ENCODE measurements at regions not wholly inside any gene's neighbourhood (a gene's known extent, or its start where the extent isn't known, plus 50 kb on each side); places are given as distances from the start of the nearest gene placed in this dataset.

GRCh38 chr7:118699222-118699621 lies 474.7 kb downstream of the ANKRD7 start:
- H3K27ac ChIP-seq (ENCODE audit: low read length) = no peak overlapping the region
- no peaks in the 10 kb centered on the region for H3K27me3 ChIP-seq (ENCODE audit: low read depth, low read length)
- no peaks in the 10 kb centered on the region for H3K9me3 ChIP-seq (ENCODE audit: control insufficient read depth in 1 of 2, low read length in 2 of 2)
- H3K4me3 ChIP-seq (ENCODE audit: low read depth in 1 of 2, low read length in 2 of 2) = no peak overlapping the region
- H3K4me1 ChIP-seq (ENCODE audit: control insufficient read depth in 1 of 2, insufficient read depth in 2 of 2, low read length in 2 of 2) = no peaks in the 10 kb centered on the region
- H3K36me3 ChIP-seq (ENCODE audit: control insufficient read depth in 1 of 2, insufficient read depth in 2 of 2, low read length in 2 of 2) = no peaks in the 10 kb centered on the region

- no peaks in the 10 kb centered on the region for H3K9me3 ChIP-seq (ENCODE audit: control insufficient read depth in 1 of 2, low read length in 2 of 2)
- H3K36me3 ChIP-seq (ENCODE audit: control insufficient read depth in 1 of 2, insufficient read depth in 2 of 2, low read length in 2 of 2) = no peaks in the 10 kb centered on the region
- H3K4me3 ChIP-seq (ENCODE audit: low read depth in 1 of 2, low read length in 2 of 2) = no peak overlapping the region
- H3K4me1 ChIP-seq (ENCODE audit: control insufficient read depth in 1 of 2, insufficient read depth in 2 of 2, low read length in 2 of 2) = no peaks in the 10 kb centered on the region
- no peaks in the 10 kb centered on the region for H3K27me3 ChIP-seq (ENCODE audit: low read depth, low read length)
- no peak overlapping the region for H3K27ac ChIP-seq (ENCODE audit: low read length)
These were observed 484.2 kb downstream of the ANKRD7 start for GRCh38 chr7:118708741-118709140.

- Histone ChIP-seq H3K4me1 (ENCODE audit: control insufficient read depth in 1 of 2, insufficient read depth in 2 of 2, low read length in 2 of 2) (no peaks in the 10 kb centered on the region), H3K36me3 (ENCODE audit: control insufficient read depth in 1 of 2, insufficient read depth in 2 of 2, low read length in 2 of 2) (no peaks in the 10 kb centered on the region), H3K4me3 (ENCODE audit: low read depth in 1 of 2, low read length in 2 of 2) (no peak overlapping the region), H3K27ac (ENCODE audit: low read length) (no peak overlapping the region), H3K9me3 (ENCODE audit: control insufficient read depth in 1 of 2, low read length in 2 of 2) (no peaks in the 10 kb centered on the region), H3K27me3 (ENCODE audit: low read depth, low read length) (no peaks in the 10 kb centered on the region)
These were observed 487.2 kb downstream of the ANKRD7 start for GRCh38 chr7:118711688-118712087.

- H3K27me3 ChIP-seq (ENCODE audit: low read depth, low read length) = no peaks in the 10 kb centered on the region
- H3K36me3 ChIP-seq (ENCODE audit: control insufficient read depth in 1 of 2, insufficient read depth in 2 of 2, low read length in 2 of 2) = no peaks in the 10 kb centered on the region
- H3K4me1 ChIP-seq (ENCODE audit: control insufficient read depth in 1 of 2, insufficient read depth in 2 of 2, low read length in 2 of 2) = no peaks in the 10 kb centered on the region
- H3K4me3 ChIP-seq (ENCODE audit: low read depth in 1 of 2, low read length in 2 of 2) = no peak overlapping the region
- H3K9me3 ChIP-seq (ENCODE audit: control insufficient read depth in 1 of 2, low read length in 2 of 2) = no peaks in the 10 kb centered on the region
- no peak overlapping the region for H3K27ac ChIP-seq (ENCODE audit: low read length)
These were observed 488.5 kb downstream of the ANKRD7 start for GRCh38 chr7:118713039-118713438.

GRCh38 chr7:118720632-118721031 lies 496.1 kb downstream of the ANKRD7 start:
- Histone ChIP-seq H3K4me1 (ENCODE audit: control insufficient read depth in 1 of 2, insufficient read depth in 2 of 2, low read length in 2 of 2) (no peaks in the 10 kb centered on the region), H3K27me3 (ENCODE audit: low read depth, low read length) (no peaks in the 10 kb centered on the region), H3K4me3 (ENCODE audit: low read depth in 1 of 2, low read length in 2 of 2) (no peak overlapping the region), H3K36me3 (ENCODE audit: control insufficient read depth in 1 of 2, insufficient read depth in 2 of 2, low read length in 2 of 2) (no peaks in the 10 kb centered on the region), H3K27ac (ENCODE audit: low read length) (no peak overlapping the region), H3K9me3 (ENCODE audit: control insufficient read depth in 1 of 2, low read length in 2 of 2) (no peaks in the 10 kb centered on the region)

- H3K4me3 ChIP-seq (ENCODE audit: low read depth in 1 of 2, low read length in 2 of 2) = no peak overlapping the region
- H3K9me3 ChIP-seq (ENCODE audit: control insufficient read depth in 1 of 2, low read length in 2 of 2) = no peaks in the 10 kb centered on the region
- H3K36me3 ChIP-seq (ENCODE audit: control insufficient read depth in 1 of 2, insufficient read depth in 2 of 2, low read length in 2 of 2) = no peaks in the 10 kb centered on the region
- H3K27ac ChIP-seq (ENCODE audit: low read length) = no peak overlapping the region
- no peaks in the 10 kb centered on the region for H3K27me3 ChIP-seq (ENCODE audit: low read depth, low read length)
- no peaks in the 10 kb centered on the region for H3K4me1 ChIP-seq (ENCODE audit: control insufficient read depth in 1 of 2, insufficient read depth in 2 of 2, low read length in 2 of 2)
These were observed 507.4 kb downstream of the ANKRD7 start for GRCh38 chr7:118731854-118732253.

GRCh38 chr7:118734541-118734940 lies 510.0 kb downstream of the ANKRD7 start:
- H3K4me3 ChIP-seq (ENCODE audit: low read depth in 1 of 2, low read length in 2 of 2) = no peak overlapping the region
- no peaks in the 10 kb centered on the region for H3K9me3 ChIP-seq (ENCODE audit: control insufficient read depth in 1 of 2, low read length in 2 of 2)
- no peaks in the 10 kb centered on the region for H3K36me3 ChIP-seq (ENCODE audit: control insufficient read depth in 1 of 2, insufficient read depth in 2 of 2, low read length in 2 of 2)
- H3K27me3 ChIP-seq (ENCODE audit: low read depth, low read length) = no peaks in the 10 kb centered on the region
- H3K27ac ChIP-seq (ENCODE audit: low read length) = no peak overlapping the region
- no peaks in the 10 kb centered on the region for H3K4me1 ChIP-seq (ENCODE audit: control insufficient read depth in 1 of 2, insufficient read depth in 2 of 2, low read length in 2 of 2)

GRCh38 chr7:118735441-118735840 lies 510.9 kb downstream of the ANKRD7 start:
- Histone ChIP-seq H3K9me3 (ENCODE audit: control insufficient read depth in 1 of 2, low read length in 2 of 2) (no peaks in the 10 kb centered on the region), H3K27me3 (ENCODE audit: low read depth, low read length) (no peaks in the 10 kb centered on the region), H3K27ac (ENCODE audit: low read length) (no peak overlapping the region), H3K36me3 (ENCODE audit: control insufficient read depth in 1 of 2, insufficient read depth in 2 of 2, low read length in 2 of 2) (no peaks in the 10 kb centered on the region), H3K4me1 (ENCODE audit: control insufficient read depth in 1 of 2, insufficient read depth in 2 of 2, low read length in 2 of 2) (no peaks in the 10 kb centered on the region), H3K4me3 (ENCODE audit: low read depth in 1 of 2, low read length in 2 of 2) (no peak overlapping the region)

- Histone ChIP-seq H3K4me3 (ENCODE audit: low read depth in 1 of 2, low read length in 2 of 2) (no peak overlapping the region), H3K27ac (ENCODE audit: low read length) (no peak overlapping the region), H3K9me3 (ENCODE audit: control insufficient read depth in 1 of 2, low read length in 2 of 2) (no peaks in the 10 kb centered on the region), H3K27me3 (ENCODE audit: low read depth, low read length) (no peaks in the 10 kb centered on the region), H3K36me3 (ENCODE audit: control insufficient read depth in 1 of 2, insufficient read depth in 2 of 2, low read length in 2 of 2) (no peaks in the 10 kb centered on the region), H3K4me1 (ENCODE audit: control insufficient read depth in 1 of 2, insufficient read depth in 2 of 2, low read length in 2 of 2) (no peaks in the 10 kb centered on the region)
These were observed 513.4 kb downstream of the ANKRD7 start for GRCh38 chr7:118737935-118738334.

- Histone ChIP-seq H3K4me3 (ENCODE audit: low read depth in 1 of 2, low read length in 2 of 2) (no peak overlapping the region), H3K27me3 (ENCODE audit: low read depth, low read length) (no peaks in the 10 kb centered on the region), H3K36me3 (ENCODE audit: control insufficient read depth in 1 of 2, insufficient read depth in 2 of 2, low read length in 2 of 2) (no peaks in the 10 kb centered on the region), H3K27ac (ENCODE audit: low read length) (no peak overlapping the region), H3K4me1 (ENCODE audit: control insufficient read depth in 1 of 2, insufficient read depth in 2 of 2, low read length in 2 of 2) (no peaks in the 10 kb centered on the region), H3K9me3 (ENCODE audit: control insufficient read depth in 1 of 2, low read length in 2 of 2) (no peaks in the 10 kb centered on the region)
These were observed 521.4 kb downstream of the ANKRD7 start for GRCh38 chr7:118745927-118746326.

- Histone ChIP-seq H3K27me3 (ENCODE audit: low read depth, low read length) (no peaks in the 10 kb centered on the region), H3K9me3 (ENCODE audit: control insufficient read depth in 1 of 2, low read length in 2 of 2) (no peaks in the 10 kb centered on the region), H3K36me3 (ENCODE audit: control insufficient read depth in 1 of 2, insufficient read depth in 2 of 2, low read length in 2 of 2) (no peaks in the 10 kb centered on the region), H3K27ac (ENCODE audit: low read length) (no peak overlapping the region), H3K4me3 (ENCODE audit: low read depth in 1 of 2, low read length in 2 of 2) (no peak overlapping the region), H3K4me1 (ENCODE audit: control insufficient read depth in 1 of 2, insufficient read depth in 2 of 2, low read length in 2 of 2) (no peaks in the 10 kb centered on the region)
These were observed 523.0 kb downstream of the ANKRD7 start for GRCh38 chr7:118747473-118747872.

GRCh38 chr7:118753479-118753878 lies 529.0 kb downstream of the ANKRD7 start:
- H3K4me3 ChIP-seq (ENCODE audit: low read depth in 1 of 2, low read length in 2 of 2) = no peak overlapping the region
- H3K9me3 ChIP-seq (ENCODE audit: control insufficient read depth in 1 of 2, low read length in 2 of 2) = no peaks in the 10 kb centered on the region
- no peaks in the 10 kb centered on the region for H3K4me1 ChIP-seq (ENCODE audit: control insufficient read depth in 1 of 2, insufficient read depth in 2 of 2, low read length in 2 of 2)
- H3K27me3 ChIP-seq (ENCODE audit: low read depth, low read length) = no peaks in the 10 kb centered on the region
- H3K27ac ChIP-seq (ENCODE audit: low read length) = no peak overlapping the region
- H3K36me3 ChIP-seq (ENCODE audit: control insufficient read depth in 1 of 2, insufficient read depth in 2 of 2, low read length in 2 of 2) = no peaks in the 10 kb centered on the region
